ENCODE measurements at regions not wholly inside any gene's neighbourhood (a gene's known extent, or its start where the extent isn't known, plus 50 kb on each side); places are given as distances from the start of the nearest gene placed in this dataset.

- TF ChIP-seq CTCF (IDR thresholded peaks at IDR 0.05; ENCODE audit: insufficient read depth, low read length), result no peak
- DNase-seq (ENCODE audit: low read depth), result no peak
- no peak overlapping the region for H3K4me3 ChIP-seq (ENCODE audit: low read depth, low read length)
Measured at GRCh38 chr13:70330697-70331361, 222.6 kb upstream of the KLHL1 start.

- DNase-seq (ENCODE audit: low read depth), result no peak
- H3K4me3 ChIP-seq (ENCODE audit: low read depth, low read length), result no peak overlapping the region
- TF ChIP-seq CTCF (IDR thresholded peaks at IDR 0.05; ENCODE audit: insufficient read depth, low read length), result no peak
Measured at GRCh38 chr13:70324519-70324918, 216.3 kb upstream of the KLHL1 start.

- TF ChIP-seq CTCF (IDR thresholded peaks at IDR 0.05; ENCODE audit: insufficient read depth, low read length), result no peak
- DNase-seq (ENCODE audit: low read depth), result no peak
- no peak overlapping the region for H3K4me3 ChIP-seq (ENCODE audit: low read depth, low read length)
Measured at GRCh38 chr13:70311191-70311590, 202.9 kb upstream of the KLHL1 start.

GRCh38 chr13:70310396-70311119 lies 202.3 kb upstream of the KLHL1 start:
- TF ChIP-seq CTCF (IDR thresholded peaks at IDR 0.05; ENCODE audit: insufficient read depth, low read length), result no peak
- no peak for DNase-seq (ENCODE audit: low read depth)
- no peak overlapping the region for H3K4me3 ChIP-seq (ENCODE audit: low read depth, low read length)

GRCh38 chr13:70297189-70297616 lies 189.0 kb upstream of the KLHL1 start:
- no peak for TF ChIP-seq CTCF (IDR thresholded peaks at IDR 0.05; ENCODE audit: insufficient read depth, low read length)
- no peak overlapping the region for H3K4me3 ChIP-seq (ENCODE audit: low read depth, low read length)
- DNase-seq (ENCODE audit: low read depth), result no peak

- no peak for DNase-seq (ENCODE audit: low read depth)
- no peak for TF ChIP-seq CTCF (IDR thresholded peaks at IDR 0.05; ENCODE audit: insufficient read depth, low read length)
- no peak overlapping the region for H3K4me3 ChIP-seq (ENCODE audit: low read depth, low read length)
Measured at GRCh38 chr13:70284371-70284770, 176.1 kb upstream of the KLHL1 start.

Data from fibroblast of the aortic adventitia (primary cell).